Thymus (tissue), 11 donors: ENCODE measurements at regions not wholly inside any gene's neighbourhood (a gene's known extent, or its start where the extent isn't known, plus 50 kb on each side); places are given as distances from the start of the nearest gene placed in this dataset.

ENCODE experiments used
- DNase-seq, 9 donors: peaks; one replicate each; pipeline ENCODE4 v3.0.0-alpha.2; 2013; ENCODE audit warnings: low spot score in 9 of 9, low read depth in 6 of 9, missing footprints in 1 of 9
- H3K27ac ChIP-seq, 2 donors: one replicate each; pipeline ENCODE4 v1.5.1; 2013; ENCODE audit warnings: control low read depth in 1 of 2, low read depth in 1 of 2, low read length in 1 of 2, mild to moderate bottlenecking in 1 of 2, moderate library complexity in 1 of 2
- H3K27me3 ChIP-seq, 2 donors: one replicate each; pipeline ENCODE4 v1.5.1; 2013; ENCODE audit warnings: low read length in 1 of 2; ENCODE audit not compliant: control insufficient read depth in 2 of 2, insufficient read depth in 1 of 2
- H3K36me3 ChIP-seq, 2 donors: one replicate each; pipeline ENCODE4 v1.5.1; 2013; ENCODE audit warnings: low read length in 1 of 2, mild to moderate bottlenecking in 1 of 2, moderate library complexity in 1 of 2; ENCODE audit not compliant: control insufficient read depth in 2 of 2, insufficient read depth in 2 of 2
- H3K4me1 ChIP-seq, 2 donors: one replicate each; pipeline ENCODE4 v1.5.1; 2013; ENCODE audit warnings: low read length in 2 of 2; ENCODE audit not compliant: control insufficient read depth in 2 of 2, insufficient read depth in 2 of 2
- H3K4me3 ChIP-seq, 2 donors: one replicate each; pipeline ENCODE4 v1.5.1; 2013; ENCODE audit warnings: low read length in 2 of 2, control low read depth in 1 of 2, mild to moderate bottlenecking in 1 of 2
- H3K9me3 ChIP-seq, 2 donors: one replicate each; pipeline ENCODE4 v1.5.1; 2013; ENCODE audit warnings: low read length in 1 of 2, mild to moderate bottlenecking in 1 of 2; ENCODE audit not compliant: control insufficient read depth in 2 of 2, insufficient read depth in 1 of 2
- WGBS: extraction: QIAGEN DNeasy Blood & Tissue Kit; methylation state at CpG from one replicate; pipeline ENCODE4 v1.1.7; 2013; 5-methylcytosine and 5-hydroxymethylcytosine counted together
- donor health status: healthy.

GRCh38 chrX:147832707-147833348 is 78.9 kb upstream of the FMR1 start:
- Histone ChIP-seq H3K27ac (no peak overlapping the region), H3K9me3 (peaks cover 0 to 6% of the 10 kb centered on the region in 2 donors), H3K27me3 (no peaks in the 10 kb centered on the region), H3K4me3 (no peak overlapping the region), H3K4me1 (no peaks in the 10 kb centered on the region), H3K36me3 (no peaks in the 10 kb centered on the region)
- WGBS, result 70% methylated on average over 2 of the region's 2 CpGs
- no peak for DNase-seq

GRCh38 chrX:147838465-147839131 is 73.1 kb upstream of the FMR1 start:
- WGBS, result 68% methylated on average over 1 of the region's 1 CpG

GRCh38 chrX:147846676-147847075 is 65.0 kb upstream of the FMR1 start:
- no peak for DNase-seq
- Histone ChIP-seq H3K27me3 (no peaks in the 10 kb centered on the region), H3K9me3 (no peaks in the 10 kb centered on the region), H3K4me3 (no peak overlapping the region), H3K27ac (no peak overlapping the region), H3K4me1 (no peaks in the 10 kb centered on the region), H3K36me3 (no peaks in the 10 kb centered on the region)
- WGBS, result 97% methylated on average over 3 of the region's 3 CpGs

More at GRCh38 chrX:147838465-147839131, 73.1 kb upstream of the FMR1 start:
- Histone ChIP-seq H3K27me3 (no peaks in the 10 kb centered on the region), H3K9me3 (no peaks in the 10 kb centered on the region), H3K4me3 (no peak overlapping the region), H3K4me1 (no peaks in the 10 kb centered on the region), H3K36me3 (no peaks in the 10 kb centered on the region), H3K27ac (no peak overlapping the region)
- DNase-seq, result no peak

- 92% methylated on average over 7 of the region's 7 CpGs for WGBS
- Histone ChIP-seq H3K36me3 (no peaks in the 10 kb centered on the region), H3K4me3 (no peak overlapping the region), H3K4me1 (no peaks in the 10 kb centered on the region), H3K27me3 (no peaks in the 10 kb centered on the region), H3K27ac (no peak overlapping the region), H3K9me3 (no peaks in the 10 kb centered on the region)
- no peak for DNase-seq
These were observed 63.7 kb upstream of the FMR1 start for GRCh38 chrX:147847999-147848398.

GRCh38 chrX:147848543-147849443 is 62.9 kb upstream of the FMR1 start:
- H3K36me3 ChIP-seq, result no peaks in the 10 kb centered on the region
- H3K27me3 ChIP-seq, result no peaks in the 10 kb centered on the region
- no peaks in the 10 kb centered on the region for H3K4me1 ChIP-seq
- no peaks in the 10 kb centered on the region for H3K9me3 ChIP-seq
- H3K4me3 ChIP-seq, result no peak overlapping the region
- no peak for DNase-seq
- H3K27ac ChIP-seq, result no peak overlapping the region
- 98% methylated on average over 2 of the region's 2 CpGs for WGBS

- H3K27ac ChIP-seq, result no peak overlapping the region
- no peaks in the 10 kb centered on the region for H3K9me3 ChIP-seq
- H3K4me3 ChIP-seq, result no peak overlapping the region
- no peak for DNase-seq
- no peaks in the 10 kb centered on the region for H3K4me1 ChIP-seq
- H3K36me3 ChIP-seq, result no peaks in the 10 kb centered on the region
- H3K27me3 ChIP-seq, result no peaks in the 10 kb centered on the region
- WGBS, result 64% methylated on average over 3 of the region's 3 CpGs
These were observed 60.8 kb upstream of the FMR1 start for GRCh38 chrX:147850875-147851274.

- WGBS, result 95% methylated on average over 2 of the region's 2 CpGs
- Histone ChIP-seq H3K27ac (no peak overlapping the region), H3K9me3 (no peaks in the 10 kb centered on the region), H3K27me3 (no peaks in the 10 kb centered on the region), H3K4me3 (no peak overlapping the region), H3K4me1 (no peaks in the 10 kb centered on the region), H3K36me3 (no peaks in the 10 kb centered on the region)
- no peak for DNase-seq
These were observed 58.0 kb upstream of the FMR1 start for GRCh38 chrX:147853701-147854100.

GRCh38 chrX:147859666-147860065 is 52.1 kb upstream of the FMR1 start:
- Histone ChIP-seq H3K4me1 (no peaks in the 10 kb centered on the region), H3K4me3 (no peak overlapping the region), H3K27ac (no peak overlapping the region), H3K36me3 (no peaks in the 10 kb centered on the region), H3K27me3 (no peaks in the 10 kb centered on the region), H3K9me3 (no peaks in the 10 kb centered on the region)
- 43% methylated on average over 2 of the region's 2 CpGs for WGBS
- DNase-seq, result no peak
